Fibroblast of skin of right quadriceps (primary cell): ENCODE measurements at regions not wholly inside any gene's neighbourhood (a gene's known extent, or its start where the extent isn't known, plus 50 kb on each side); places are given as distances from the start of the nearest gene placed in this dataset.
"Not testable (repeated sequence)": the region's sequence is repeated elsewhere in the genome, so short reads cannot be mapped to it uniquely, and the experiment has no call there.

ENCODE experiments used
- DNase-seq: peaks from one replicate; pipeline ENCODE4 v3.0.0-alpha.2; 2013

DNA sequence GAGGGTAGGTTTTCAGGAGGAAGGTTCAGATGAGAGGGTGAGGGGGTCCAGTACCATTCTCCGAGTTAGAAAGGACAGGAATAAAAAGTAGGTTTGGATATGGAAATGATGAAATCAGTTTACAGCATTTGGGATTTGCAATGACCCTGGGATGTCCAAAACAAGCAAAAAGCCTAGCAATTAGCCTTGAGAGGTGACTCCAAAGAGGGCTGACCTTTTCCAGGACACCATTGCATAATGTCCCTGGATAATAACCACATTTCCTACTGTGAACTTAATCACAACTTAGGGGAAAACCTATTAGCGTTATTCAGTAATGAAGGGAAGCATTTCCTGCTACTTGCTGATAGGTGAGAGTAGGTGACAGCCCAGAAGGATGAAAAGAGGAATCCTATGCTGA is 101.4 kb upstream of the ARHGAP42 start:
- DNase-seq = no peak

DNA sequence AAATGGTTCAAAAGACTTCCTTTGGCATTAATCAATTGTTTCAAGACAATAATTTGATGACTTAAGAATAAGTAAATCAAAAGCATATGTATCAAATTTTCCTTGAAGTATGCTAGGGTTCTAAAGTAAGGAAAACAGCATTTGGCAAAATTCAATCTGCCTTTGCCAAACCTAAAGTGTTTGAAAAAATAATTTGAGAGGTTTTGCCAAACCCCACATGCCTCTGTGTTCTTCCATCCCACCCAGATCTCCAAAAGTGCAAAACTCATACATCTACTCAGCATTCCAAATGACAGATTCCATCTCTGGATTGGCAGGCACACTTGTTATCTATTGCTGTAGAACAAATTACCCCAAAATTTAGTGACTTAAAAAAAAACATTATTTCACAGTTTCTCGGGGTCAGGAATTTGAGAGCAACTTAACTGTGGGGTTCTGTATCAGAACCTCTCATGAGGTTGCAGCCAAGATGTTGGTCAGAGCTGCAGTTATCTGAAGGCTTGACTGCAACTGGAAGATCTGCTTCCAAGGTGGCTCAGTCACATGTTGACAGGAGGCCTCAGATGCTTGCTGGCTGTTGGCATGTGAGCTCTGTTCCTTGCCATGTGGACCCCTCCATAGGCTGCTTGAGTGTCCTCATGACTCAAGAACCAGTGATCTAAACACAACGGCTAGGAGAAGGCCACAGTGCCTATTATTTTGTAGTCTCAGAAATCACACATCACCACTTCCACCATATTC is 100.6 kb upstream of the ARHGAP42 start:
- DNase-seq = no peak

DNA sequence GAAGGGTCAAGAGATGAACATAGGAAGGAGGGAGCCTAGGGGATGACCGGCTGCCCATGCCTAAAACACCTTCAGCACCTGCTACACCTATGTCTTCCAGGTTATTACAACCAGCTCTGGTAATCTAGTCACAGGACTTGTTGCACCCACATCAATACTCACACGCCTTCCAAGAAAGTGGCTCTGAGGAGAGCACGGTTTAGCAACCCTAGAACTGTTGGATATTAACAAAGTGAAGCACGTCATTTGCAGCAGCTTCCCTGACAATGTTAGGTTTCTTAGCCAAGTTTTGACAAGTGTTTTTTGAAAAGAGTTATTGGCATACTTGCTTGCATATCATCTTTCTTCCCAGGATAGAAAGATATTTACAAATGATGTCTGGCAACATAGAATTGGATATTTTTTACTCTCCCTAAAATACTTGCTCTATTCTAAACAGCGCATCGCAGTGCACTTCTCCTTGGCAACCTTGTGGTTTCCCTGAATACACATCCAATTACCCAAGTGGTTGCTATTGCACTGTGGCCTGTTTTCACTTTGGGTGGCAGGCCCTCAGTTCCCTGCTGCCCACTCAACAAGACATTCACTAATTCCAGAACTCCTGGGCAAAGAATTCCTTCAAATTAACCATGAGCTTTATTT is 94.3 kb upstream of the ARHGAP42 start:
- DNase-seq = no peak

DNA sequence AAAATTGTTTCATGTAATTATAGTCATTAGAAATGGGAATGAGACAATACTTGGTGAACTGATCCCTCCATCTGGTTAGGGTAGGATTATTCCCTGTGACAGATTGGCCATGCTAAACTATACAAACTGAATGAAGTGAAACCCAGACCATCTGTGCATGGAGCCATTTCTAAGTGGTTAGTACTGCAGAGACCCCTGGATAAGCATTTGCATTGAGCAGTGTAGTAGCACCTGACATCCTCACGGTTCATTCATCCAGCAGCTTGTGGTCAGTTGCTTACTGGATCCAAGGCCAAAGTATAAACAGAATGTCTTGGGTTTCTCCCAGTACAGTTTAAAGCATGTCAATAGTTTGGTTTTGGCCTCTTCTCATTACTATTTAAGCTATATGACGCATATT is 93.8 kb upstream of the ARHGAP42 start:
- DNase-seq = no peak

DNA sequence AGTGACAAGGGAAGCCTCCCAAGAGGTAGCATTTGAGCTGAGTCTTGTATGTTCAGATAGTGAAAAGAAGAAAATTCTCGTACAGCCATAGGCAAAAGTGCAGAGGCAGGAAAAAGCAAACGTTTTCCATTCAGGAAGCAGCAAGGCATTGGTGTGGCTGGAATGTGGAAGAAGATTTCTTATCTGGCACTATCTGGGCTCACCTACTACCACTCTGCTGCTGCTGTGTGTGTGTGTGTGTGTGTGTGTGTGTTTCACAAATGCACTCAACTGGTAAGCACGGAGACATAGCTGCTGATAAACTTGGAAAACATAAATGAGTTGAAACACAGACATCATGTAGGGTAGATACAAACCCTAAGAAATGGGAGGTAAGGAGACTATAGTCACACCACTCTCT is 92.8 kb upstream of the ARHGAP42 start:
- no peak for DNase-seq

GRCh38 chr11:100600941-100601340 is 86.1 kb upstream of the ARHGAP42 start:
- DNase-seq = no peak

DNA sequence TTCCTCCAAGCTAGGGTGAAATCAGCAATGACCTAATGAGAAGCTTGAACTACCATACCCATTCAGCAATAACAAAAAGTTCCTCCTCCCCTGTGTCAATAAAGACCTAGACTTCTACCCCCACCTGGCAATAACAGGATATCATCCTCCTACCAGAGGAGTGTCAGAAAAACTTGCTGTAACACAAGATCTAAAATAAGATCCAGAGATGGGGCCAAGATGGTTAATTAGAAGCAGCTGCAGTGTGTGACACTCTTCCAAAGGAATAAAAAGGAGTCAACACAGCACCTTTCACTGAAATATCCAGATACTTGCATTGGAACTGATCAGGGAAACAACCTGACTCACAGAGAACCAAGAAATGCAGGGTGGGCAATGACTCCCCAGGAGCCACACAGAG is 84.4 kb upstream of the ARHGAP42 start:
- peak; percentile 39 for DNase-seq

DNA sequence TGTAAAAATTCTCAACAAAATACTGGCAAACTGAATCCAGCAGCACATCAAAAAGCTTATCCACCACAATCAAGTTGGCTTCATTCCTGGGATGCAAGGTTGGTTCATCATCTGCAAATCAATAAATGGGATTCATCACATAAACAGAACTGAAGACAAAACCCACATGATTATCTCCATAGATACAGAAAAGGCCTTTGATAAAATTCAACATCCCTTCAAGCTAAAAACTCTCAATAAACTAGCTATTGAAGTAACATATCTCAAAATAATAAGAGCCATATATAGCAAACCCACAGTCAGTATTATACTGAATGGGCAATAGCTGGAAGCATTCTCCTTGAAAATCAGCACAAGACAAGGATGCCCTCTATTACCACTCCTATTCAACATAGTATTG is 79.3 kb upstream of the ARHGAP42 start:
- DNase-seq = not testable (repeated sequence)

DNA sequence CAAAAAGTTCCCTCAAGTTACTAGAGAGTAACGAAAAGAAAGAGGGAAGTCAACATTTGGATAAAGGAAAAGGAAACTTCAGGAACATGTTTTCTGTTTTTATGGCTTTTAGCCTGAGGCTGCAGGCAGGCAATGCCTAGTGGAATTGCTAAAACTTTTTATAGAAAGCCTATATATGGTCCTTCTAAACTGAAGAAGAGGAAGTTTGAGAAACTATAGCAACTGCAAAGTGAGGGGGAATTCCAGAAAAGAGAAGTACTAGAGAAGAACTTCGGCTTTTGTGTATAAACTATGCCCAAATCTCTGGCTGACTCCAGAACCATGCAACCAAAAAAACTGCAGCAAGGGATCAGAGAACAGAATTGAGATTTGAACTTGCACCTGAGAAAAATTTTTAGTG is 74.3 kb upstream of the ARHGAP42 start:
- no peak for DNase-seq

- DNase-seq = no peak
Observed at GRCh38 chr11:100618914-100619313, 68.2 kb upstream of the ARHGAP42 start.

DNA sequence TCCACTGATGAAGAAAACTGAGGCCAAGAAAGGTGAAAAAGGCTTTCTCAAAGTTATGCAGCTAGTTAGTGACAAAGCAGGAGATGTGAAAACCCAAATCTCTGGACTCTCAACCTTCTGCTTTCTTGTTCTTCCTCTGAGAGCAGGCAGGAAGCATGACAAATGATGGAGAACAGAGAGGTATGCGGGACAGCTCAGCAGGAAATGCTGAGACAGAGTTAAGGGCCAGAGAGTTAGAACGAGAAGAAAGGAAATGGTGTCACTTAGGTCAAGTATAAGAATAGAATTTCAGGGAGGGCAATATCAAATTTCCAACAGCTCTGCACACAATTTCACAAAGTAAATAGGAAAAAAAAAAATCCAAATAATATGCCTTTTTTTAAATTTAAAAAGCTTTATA is 67.6 kb upstream of the ARHGAP42 start:
- peak; percentile 47 for DNase-seq

DNA sequence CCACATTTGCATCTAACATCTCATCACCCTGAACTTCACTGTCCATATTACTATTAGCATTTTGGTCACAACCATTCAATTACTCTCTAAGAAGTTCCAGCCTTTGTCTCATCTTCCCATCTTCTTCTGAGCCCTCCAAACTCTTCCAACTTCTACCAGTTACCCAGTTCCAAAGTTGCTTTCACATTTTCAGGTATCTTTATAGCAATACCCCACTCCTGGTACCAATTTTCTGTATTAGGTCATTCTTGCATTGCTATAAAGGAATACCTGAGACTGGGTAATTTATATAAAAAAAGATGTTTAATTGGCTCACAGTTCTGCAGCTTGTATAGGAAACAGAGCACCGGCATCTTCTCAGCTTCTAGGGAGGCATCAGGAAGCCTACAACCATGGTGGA is 64.7 kb upstream of the ARHGAP42 start:
- no peak for DNase-seq

DNA sequence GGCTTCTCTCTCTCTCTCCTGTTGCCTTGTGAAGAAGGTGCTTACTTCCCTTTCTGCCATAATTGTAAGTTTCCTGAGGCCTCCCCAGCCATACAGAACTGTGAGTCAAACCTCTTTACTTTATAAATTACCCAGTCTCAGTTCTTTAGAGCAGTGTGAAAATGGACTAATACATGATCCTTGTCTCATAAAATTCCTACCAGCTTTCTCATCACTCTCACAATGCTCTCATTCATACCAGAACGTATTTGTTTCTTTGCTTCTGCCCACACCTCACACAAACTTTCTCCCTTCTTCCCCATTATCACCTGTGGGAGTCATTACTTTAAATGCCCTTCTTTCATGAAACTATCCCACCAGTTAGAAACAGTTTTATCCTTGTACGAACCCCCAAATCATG is 62.7 kb upstream of the ARHGAP42 start:
- DNase-seq = no peak

GRCh38 chr11:100625041-100625440 is 62.0 kb upstream of the ARHGAP42 start:
- DNase-seq = peak; percentile 42

DNA sequence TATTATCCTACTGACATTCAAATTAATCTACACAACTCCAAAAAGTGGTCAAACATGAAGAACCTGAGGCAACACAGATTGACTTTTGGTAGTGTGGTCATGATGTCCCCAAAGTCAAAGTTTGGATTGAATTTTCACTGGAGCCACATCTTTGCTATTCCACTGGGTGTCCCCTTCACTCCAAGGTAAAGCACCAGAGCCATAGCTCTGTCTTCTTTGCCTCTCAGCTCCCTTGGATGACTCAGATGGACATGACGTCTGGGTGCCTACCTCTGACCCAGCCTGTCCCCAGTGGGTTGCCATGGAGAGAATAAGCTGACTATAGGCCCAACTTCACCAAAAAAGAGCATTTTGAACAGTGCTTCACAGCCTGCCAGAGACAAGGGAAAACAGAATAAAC is 57.4 kb upstream of the ARHGAP42 start:
- DNase-seq = no peak

GRCh38 chr11:100630898-100631297 is 56.2 kb upstream of the ARHGAP42 start:
- DNase-seq = no peak

GRCh38 chr11:100631316-100631715 is 55.8 kb upstream of the ARHGAP42 start:
- DNase-seq = no peak

GRCh38 chr11:100632941-100633452 is 54.1 kb upstream of the ARHGAP42 start:
- peak; percentile 20 for DNase-seq

- DNase-seq = no peak
Observed at GRCh38 chr11:100635194-100635593, 51.9 kb upstream of the ARHGAP42 start.

DNA sequence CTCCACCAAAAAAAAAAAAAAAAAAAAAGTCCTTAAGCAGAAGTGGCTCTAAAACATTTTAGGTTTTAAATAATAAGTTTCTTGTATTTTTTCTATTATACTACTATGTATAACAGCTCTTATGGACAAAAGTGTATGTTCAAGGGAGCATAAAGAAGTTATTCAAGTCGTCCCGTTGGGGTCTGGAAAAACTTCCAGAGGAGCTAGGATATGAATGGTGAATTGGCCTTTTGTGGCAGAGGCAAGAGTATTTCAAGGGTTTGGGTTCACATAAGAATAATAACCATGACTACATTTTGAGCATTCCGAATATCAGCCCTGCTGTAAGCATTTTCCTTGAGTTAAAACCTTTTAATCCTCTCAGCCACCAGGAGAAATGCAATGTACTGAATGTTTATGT is 50.6 kb upstream of the ARHGAP42 start:
- no peak for DNase-seq
